Transverse colon (tissue), 3 donors: ENCODE measurements at regions not wholly inside any gene's neighbourhood (a gene's known extent, or its start where the extent isn't known, plus 50 kb on each side); places are given as distances from the start of the nearest gene placed in this dataset.

Experiments
- POLR2A ChIP-seq: fragments of 450-650 bp; IDR thresholded peaks from one replicate; pipeline ENCODE4 v1.6.1; 2016; ENCODE audit warnings: antibody characterized with exemption, mild to moderate bottlenecking, moderate library complexity
- TF ChIP-seq, protein P1 (sequence below), 5 experiments: fragments of 200-600 bp in 3 of 5; fragments of 450-650 bp in 2 of 5; sonication (generic) in 3 of 5; IDR thresholded peaks; 1 replicate in 2 of 5; 2 replicates in 3 of 5; pipeline ENCODE4 v1.5.1; 2016 to 2017; ENCODE audit warnings: antibody characterized with exemption in 5 of 5, inconsistent platforms in 3 of 5, mild to moderate bottlenecking in 2 of 5, moderate library complexity in 1 of 5

DNA sequence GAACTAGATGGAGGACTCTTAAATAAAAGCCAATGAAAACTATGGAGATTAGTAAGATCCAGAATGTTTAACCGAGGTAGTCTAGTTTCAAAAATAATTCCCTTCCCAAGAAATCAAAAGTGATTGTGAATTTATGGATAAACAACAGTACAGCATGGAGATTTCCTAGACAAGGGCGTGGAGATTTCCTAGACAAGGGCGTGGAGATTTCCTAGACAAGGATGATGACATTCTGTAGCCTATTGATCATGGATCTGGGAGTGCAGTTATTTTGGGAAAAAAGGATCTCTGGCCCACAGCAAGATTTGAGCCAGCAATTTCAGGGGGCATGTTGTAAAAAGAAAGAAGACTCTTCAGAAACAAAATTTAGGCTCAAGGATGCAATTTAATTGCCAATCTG, 175.3 kb downstream of the RAP2B start:
- TF ChIP-seq, protein P1, sequence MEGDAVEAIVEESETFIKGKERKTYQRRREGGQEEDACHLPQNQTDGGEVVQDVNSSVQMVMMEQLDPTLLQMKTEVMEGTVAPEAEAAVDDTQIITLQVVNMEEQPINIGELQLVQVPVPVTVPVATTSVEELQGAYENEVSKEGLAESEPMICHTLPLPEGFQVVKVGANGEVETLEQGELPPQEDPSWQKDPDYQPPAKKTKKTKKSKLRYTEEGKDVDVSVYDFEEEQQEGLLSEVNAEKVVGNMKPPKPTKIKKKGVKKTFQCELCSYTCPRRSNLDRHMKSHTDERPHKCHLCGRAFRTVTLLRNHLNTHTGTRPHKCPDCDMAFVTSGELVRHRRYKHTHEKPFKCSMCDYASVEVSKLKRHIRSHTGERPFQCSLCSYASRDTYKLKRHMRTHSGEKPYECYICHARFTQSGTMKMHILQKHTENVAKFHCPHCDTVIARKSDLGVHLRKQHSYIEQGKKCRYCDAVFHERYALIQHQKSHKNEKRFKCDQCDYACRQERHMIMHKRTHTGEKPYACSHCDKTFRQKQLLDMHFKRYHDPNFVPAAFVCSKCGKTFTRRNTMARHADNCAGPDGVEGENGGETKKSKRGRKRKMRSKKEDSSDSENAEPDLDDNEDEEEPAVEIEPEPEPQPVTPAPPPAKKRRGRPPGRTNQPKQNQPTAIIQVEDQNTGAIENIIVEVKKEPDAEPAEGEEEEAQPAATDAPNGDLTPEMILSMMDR (IDR thresholded peaks at IDR 0.05), result no peak
- no peak for TF ChIP-seq POLR2A
